ENCODE measurements at regions not wholly inside any gene's neighbourhood (a gene's known extent, or its start where the extent isn't known, plus 50 kb on each side); places are given as distances from the start of the nearest gene placed in this dataset.
A peak's percentile ranks its signal among the peaks of the same experiment; 100 is the strongest.

DNA sequence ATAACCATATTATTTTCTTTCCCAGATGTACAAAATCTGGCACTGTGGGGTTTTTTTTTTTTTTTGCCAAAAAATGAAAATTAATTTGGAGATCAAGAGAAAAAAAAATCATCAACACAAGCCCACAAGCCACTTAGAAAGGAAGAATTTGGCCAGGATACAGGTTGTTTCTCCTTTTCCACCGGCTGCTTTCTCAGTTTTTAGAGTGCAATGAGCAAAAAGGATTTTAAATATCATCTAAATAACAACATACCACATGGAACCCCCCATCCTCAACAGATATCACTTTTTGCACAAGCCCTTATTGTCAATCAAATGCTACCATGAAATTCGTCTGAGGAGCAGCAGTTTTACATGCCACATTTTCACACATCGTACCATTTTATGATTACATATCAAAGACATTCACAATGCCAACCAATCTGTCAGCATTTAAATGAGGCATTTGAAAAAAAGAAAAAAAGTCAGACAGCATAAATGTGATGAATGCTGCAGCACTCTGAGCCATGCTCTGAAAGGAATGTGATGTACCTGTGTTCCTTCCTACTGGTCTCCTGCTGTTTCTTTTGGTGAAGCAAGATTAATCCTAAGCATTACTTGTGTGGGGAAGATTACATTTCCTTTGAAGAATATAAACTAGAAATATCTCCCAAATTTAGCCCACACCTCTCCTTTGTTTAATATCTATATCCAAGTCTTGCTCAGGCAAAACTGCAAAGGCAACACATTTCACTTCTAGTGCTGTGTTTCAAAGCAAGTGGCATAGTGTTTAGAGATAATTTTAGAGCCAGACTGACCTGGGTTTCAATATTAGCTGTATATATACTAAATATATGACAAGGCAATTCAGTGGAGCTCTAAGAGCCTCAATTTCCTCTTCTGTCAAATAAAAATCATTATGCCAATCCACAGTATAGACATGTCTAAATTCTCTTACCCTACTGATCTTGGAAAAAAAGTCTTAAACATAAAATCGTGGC, 391.3 kb downstream of the CMPK2 start:
- no peak for DNase-seq (ENCODE audit: low spot score)

- DNase-seq (ENCODE audit: low spot score): no peak
These were observed 390.4 kb downstream of the CMPK2 start for GRCh38 chr2:6475155-6475940.

- no peak for DNase-seq (ENCODE audit: low spot score)
These were observed 385.2 kb downstream of the CMPK2 start for GRCh38 chr2:6480514-6480913.

GRCh38 chr2:6482256-6482655, 383.5 kb downstream of the CMPK2 start:
- DNase-seq (ENCODE audit: low spot score): no peak

DNA sequence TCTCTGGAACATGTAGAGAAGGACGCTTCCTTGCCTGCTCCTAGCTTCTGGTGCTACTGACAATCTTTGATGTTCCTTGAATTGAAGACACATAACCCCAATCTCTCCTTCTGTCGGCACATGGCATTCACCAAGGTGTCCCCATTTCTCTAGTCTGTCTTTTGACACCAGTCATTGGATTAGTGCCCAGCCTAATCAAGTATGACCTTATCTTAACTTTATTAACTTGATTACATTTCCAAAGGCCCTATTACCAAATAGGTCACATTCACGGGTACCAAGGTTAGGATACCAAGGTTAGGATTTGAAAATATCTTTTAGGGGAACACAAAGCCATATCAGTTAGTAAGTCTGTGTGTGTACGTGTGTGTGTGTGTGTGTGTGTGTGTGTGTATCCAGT, 377.9 kb downstream of the CMPK2 start:
- no peak for DNase-seq (ENCODE audit: low spot score)

GRCh38 chr2:6492573-6492972, 373.1 kb downstream of the CMPK2 start:
- DNase-seq (ENCODE audit: low spot score): no peak

GRCh38 chr2:6493266-6493665, 372.4 kb downstream of the CMPK2 start:
- DNase-seq (ENCODE audit: low spot score): no peak

- DNase-seq (ENCODE audit: low spot score): no peak
These were observed 372.0 kb downstream of the CMPK2 start for GRCh38 chr2:6493669-6494068.

GRCh38 chr2:6495466-6495865, 370.2 kb downstream of the CMPK2 start:
- DNase-seq (ENCODE audit: low spot score): no peak

- no peak for DNase-seq (ENCODE audit: low spot score)
These were observed 369.3 kb downstream of the CMPK2 start for GRCh38 chr2:6496376-6496775.

DNA sequence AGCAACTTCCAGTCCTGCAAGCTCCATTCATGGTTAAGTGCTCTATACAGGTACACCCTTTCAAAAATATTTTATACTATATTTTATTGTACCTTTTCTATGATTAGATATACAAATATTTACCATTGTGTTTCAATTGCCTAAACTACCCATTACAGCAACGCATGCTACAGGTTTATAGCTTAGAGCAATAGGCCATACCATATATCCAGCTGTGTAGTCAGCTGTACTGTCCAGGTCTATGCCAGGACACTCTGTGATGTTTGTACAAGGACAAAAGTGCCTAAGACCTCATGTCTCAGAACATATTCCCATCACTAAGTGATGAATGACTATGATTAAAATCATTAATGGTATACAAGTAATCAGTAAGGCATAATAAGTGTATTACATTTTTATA, 368.7 kb downstream of the CMPK2 start:
- DNase-seq (ENCODE audit: low spot score): no peak

GRCh38 chr2:6498841-6499240, 366.9 kb downstream of the CMPK2 start:
- no peak for DNase-seq (ENCODE audit: low spot score)

GRCh38 chr2:6499691-6500090, 366.0 kb downstream of the CMPK2 start:
- DNase-seq (ENCODE audit: low spot score): no peak

DNA sequence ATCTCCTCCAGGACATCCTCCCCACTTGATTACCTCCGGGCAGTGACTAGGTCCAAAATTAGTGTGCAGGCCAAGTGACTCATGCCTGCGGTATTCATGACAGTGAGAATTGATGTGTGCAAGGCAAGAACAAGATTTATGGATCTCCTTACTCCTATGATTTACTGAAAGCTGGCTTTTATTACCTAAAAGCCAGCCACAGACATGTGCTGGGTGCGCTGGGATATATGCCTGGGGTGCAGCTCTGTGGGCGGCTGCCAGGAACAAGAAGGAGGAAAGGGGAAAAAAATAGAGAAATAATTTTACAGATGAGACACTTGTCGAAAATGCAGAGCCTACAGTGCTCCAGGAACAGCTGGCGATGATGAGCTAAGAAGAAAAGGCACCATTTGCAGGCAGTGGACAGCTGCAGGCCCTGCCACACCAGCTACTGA, 359.3 kb downstream of the CMPK2 start:
- no peak for DNase-seq (ENCODE audit: low spot score)

- DNase-seq (ENCODE audit: low spot score): no peak
These were observed 358.8 kb downstream of the CMPK2 start for GRCh38 chr2:6506859-6507258.

DNA sequence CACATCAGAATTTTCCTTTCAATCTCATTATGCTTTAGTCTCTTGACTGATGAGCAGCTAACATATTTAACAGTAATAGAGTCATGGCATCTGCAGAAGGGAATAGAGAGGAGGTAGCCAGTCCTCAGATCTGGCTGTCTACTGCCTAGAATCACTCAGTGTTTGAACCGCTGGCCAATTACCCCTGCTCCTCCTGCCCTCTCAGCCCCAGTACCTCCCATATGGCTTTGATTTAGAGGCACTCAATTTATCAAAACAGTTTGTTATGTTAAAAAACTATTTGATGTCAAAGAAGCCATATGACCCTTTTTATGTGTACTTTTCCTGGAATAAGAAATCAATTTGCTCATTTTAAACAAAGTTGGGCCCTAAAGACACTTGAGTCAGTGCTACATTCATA, 355.2 kb downstream of the CMPK2 start:
- no peak for DNase-seq (ENCODE audit: low spot score)

- no peak for DNase-seq (ENCODE audit: low spot score)
These were observed 353.1 kb downstream of the CMPK2 start for GRCh38 chr2:6512589-6512988.

DNA sequence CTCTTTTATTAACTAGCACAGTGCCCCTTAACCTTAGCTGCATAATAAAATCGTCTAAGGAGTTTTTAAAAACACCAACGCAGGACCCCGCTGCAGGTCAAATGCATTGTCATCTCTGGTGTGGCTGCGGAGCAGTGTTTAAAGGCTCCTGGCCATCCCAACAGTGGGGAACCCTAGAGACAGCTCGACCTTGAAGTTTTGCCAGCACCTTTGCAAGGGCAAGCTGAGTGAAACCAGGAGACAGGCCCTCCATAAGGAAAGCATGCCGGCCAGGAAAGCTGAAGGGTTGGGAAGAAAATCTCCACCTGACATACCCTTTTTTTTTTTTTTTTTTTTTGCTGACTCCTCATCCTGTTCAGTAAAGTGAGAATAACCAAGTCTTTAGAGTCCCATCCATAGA, 349.0 kb downstream of the CMPK2 start:
- no peak for DNase-seq (ENCODE audit: low spot score)

- no peak for DNase-seq (ENCODE audit: low spot score)
These were observed 347.3 kb downstream of the CMPK2 start for GRCh38 chr2:6518361-6518760.

DNA sequence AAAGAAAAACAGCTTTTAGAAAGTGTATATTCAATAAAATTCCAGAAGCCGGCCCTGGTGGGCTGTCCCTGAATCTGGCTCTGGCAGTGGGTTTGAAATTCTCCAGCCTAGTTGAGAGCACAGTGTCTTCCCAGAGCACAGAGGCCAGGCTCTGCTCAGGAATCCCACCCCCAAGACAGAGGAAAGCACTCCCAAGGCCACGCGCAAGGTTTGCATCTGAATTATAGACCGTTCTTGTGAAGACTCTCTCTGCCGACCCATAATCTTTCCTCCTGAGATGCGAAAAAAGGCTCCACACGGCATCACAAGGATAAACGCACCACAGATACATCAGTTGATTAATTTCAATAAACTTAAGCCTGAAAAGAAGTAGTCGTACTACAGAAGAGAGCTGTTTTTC, 342.2 kb downstream of the CMPK2 start:
- DNase-seq (ENCODE audit: low spot score): peak; percentile 27

DNA sequence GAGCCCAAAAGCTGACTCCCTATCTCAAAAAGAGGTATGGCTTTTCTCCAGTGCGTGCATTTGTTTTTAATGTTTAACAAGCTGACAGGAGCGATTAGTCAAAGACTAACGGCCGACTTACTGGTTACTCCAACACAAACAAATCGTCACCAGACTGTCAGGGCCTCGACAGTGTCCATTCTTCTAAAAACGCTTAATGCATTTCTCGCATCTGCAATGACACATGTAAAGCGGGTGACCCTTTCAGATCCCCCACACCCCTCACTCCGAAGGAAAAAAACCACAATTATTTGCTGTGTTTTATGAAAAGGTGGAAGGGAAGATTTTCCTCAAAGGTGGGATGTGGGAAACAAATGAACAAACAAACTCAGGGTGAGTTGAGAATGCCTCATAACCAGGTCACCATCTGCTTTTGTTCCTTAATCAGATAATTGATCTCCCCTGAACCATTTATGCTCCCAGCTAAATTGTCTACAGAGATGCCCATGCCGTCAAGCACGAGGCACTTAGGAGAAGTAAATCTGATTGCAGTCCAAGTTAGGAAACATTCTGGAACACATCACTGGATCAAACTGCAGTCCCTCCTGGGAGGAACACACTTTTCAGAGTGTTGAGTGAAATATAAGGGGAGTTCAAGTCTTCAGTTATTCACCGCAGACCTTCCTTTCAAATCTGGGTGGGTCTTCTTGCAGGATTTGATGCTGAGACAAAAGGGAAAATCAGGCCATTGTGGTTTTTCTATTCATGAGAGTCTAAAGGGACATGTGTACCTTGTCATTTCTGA, 340.8 kb downstream of the CMPK2 start:
- no peak for DNase-seq (ENCODE audit: low spot score)

GRCh38 chr2:6525475-6525964, 340.2 kb downstream of the CMPK2 start:
- DNase-seq (ENCODE audit: low spot score): no peak

Measured in iPS-NIHi11 (cell line).